ENCODE measurements at regions not wholly inside any gene's neighbourhood (a gene's known extent, or its start where the extent isn't known, plus 50 kb on each side); places are given as distances from the start of the nearest gene placed in this dataset.
"Not testable (repeated sequence)": the region's sequence is repeated elsewhere in the genome, so short reads cannot be mapped to it uniquely, and the experiment has no call there.

- WGBS, result 94% methylated on average over 2 of the region's 2 CpGs
These were observed 146.4 kb upstream of the GALNT2 start for GRCh38 chr1:229920683-229921082.

GRCh38 chr1:229922249-229922648 is 144.8 kb upstream of the GALNT2 start:
- H3K4me3 ChIP-seq (ENCODE audit: low read length in 2 of 2), result no peak overlapping the region
- H3K27ac ChIP-seq (ENCODE audit: low read depth in 1 of 2, low read length in 1 of 2), result no peak overlapping the region
- WGBS, result 99% methylated on average over 7 of the region's 7 CpGs

More at GRCh38 chr1:229920683-229921082, 146.4 kb upstream of the GALNT2 start:
- H3K9me3 ChIP-seq (ENCODE audit: control insufficient read depth in 2 of 2, insufficient read depth in 1 of 2, low read length in 1 of 2), result no peaks in the 10 kb centered on the region
- no peak overlapping the region for H3K27ac ChIP-seq (ENCODE audit: low read depth in 1 of 2, low read length in 1 of 2)
- no peak for DNase-seq (ENCODE audit: low read depth in 6 of 9, low spot score in 9 of 9)
- no peak overlapping the region for H3K4me3 ChIP-seq (ENCODE audit: low read length in 2 of 2)
- no peaks in the 10 kb centered on the region for H3K36me3 ChIP-seq (ENCODE audit: control insufficient read depth in 2 of 2, insufficient read depth in 2 of 2, low read length in 1 of 2)
- peaks cover 2 to 4% of the 10 kb centered on the region in 2 donors for H3K4me1 ChIP-seq (ENCODE audit: control insufficient read depth in 2 of 2, insufficient read depth in 2 of 2, low read length in 2 of 2)
- no peaks in the 10 kb centered on the region for H3K27me3 ChIP-seq (ENCODE audit: control insufficient read depth in 2 of 2, insufficient read depth in 1 of 2, low read length in 1 of 2)

GRCh38 chr1:229924639-229925038 is 142.4 kb upstream of the GALNT2 start:
- H3K27ac ChIP-seq (ENCODE audit: low read depth in 1 of 2, low read length in 1 of 2), result no peak overlapping the region
- peak in 3 of 9 donors; percentile 8 to 41 (median 12) for DNase-seq (ENCODE audit: low read depth in 6 of 9, low spot score in 9 of 9)
- WGBS, result 73% methylated on average over 10 of the region's 10 CpGs
- no peaks in the 10 kb centered on the region for H3K9me3 ChIP-seq (ENCODE audit: control insufficient read depth in 2 of 2, insufficient read depth in 1 of 2, low read length in 1 of 2)
- H3K27me3 ChIP-seq (ENCODE audit: control insufficient read depth in 2 of 2, insufficient read depth in 1 of 2, low read length in 1 of 2), result no peaks in the 10 kb centered on the region
- no peak overlapping the region for H3K4me3 ChIP-seq (ENCODE audit: low read length in 2 of 2)
- H3K36me3 ChIP-seq (ENCODE audit: control insufficient read depth in 2 of 2, insufficient read depth in 2 of 2, low read length in 1 of 2), result no peaks in the 10 kb centered on the region
- peaks cover 2 to 4% of the 10 kb centered on the region in 2 donors for H3K4me1 ChIP-seq (ENCODE audit: control insufficient read depth in 2 of 2, insufficient read depth in 2 of 2, low read length in 2 of 2)

More at GRCh38 chr1:229922249-229922648, 144.8 kb upstream of the GALNT2 start:
- peaks cover 2 to 4% of the 10 kb centered on the region in 2 donors for H3K4me1 ChIP-seq (ENCODE audit: control insufficient read depth in 2 of 2, insufficient read depth in 2 of 2, low read length in 2 of 2)
- H3K27me3 ChIP-seq (ENCODE audit: control insufficient read depth in 2 of 2, insufficient read depth in 1 of 2, low read length in 1 of 2), result no peaks in the 10 kb centered on the region
- no peak for DNase-seq (ENCODE audit: low read depth in 6 of 9, low spot score in 9 of 9)
- no peaks in the 10 kb centered on the region for H3K36me3 ChIP-seq (ENCODE audit: control insufficient read depth in 2 of 2, insufficient read depth in 2 of 2, low read length in 1 of 2)
- H3K9me3 ChIP-seq (ENCODE audit: control insufficient read depth in 2 of 2, insufficient read depth in 1 of 2, low read length in 1 of 2), result no peaks in the 10 kb centered on the region

- 96% methylated on average over 7 of the region's 7 CpGs for WGBS
- H3K4me3 ChIP-seq (ENCODE audit: low read length in 2 of 2), result no peak overlapping the region
- no peak overlapping the region for H3K27ac ChIP-seq (ENCODE audit: low read depth in 1 of 2, low read length in 1 of 2)
- no peaks in the 10 kb centered on the region for H3K36me3 ChIP-seq (ENCODE audit: control insufficient read depth in 2 of 2, insufficient read depth in 2 of 2, low read length in 1 of 2)
- no peaks in the 10 kb centered on the region for H3K9me3 ChIP-seq (ENCODE audit: control insufficient read depth in 2 of 2, insufficient read depth in 1 of 2, low read length in 1 of 2)
- peaks cover 2 to 4% of the 10 kb centered on the region in 2 donors for H3K4me1 ChIP-seq (ENCODE audit: control insufficient read depth in 2 of 2, insufficient read depth in 2 of 2, low read length in 2 of 2)
- no peak for DNase-seq (ENCODE audit: low read depth in 6 of 9, low spot score in 9 of 9)
- no peaks in the 10 kb centered on the region for H3K27me3 ChIP-seq (ENCODE audit: control insufficient read depth in 2 of 2, insufficient read depth in 1 of 2, low read length in 1 of 2)
These were observed 138.3 kb upstream of the GALNT2 start for GRCh38 chr1:229928767-229929166.

- H3K36me3 ChIP-seq (ENCODE audit: control insufficient read depth in 2 of 2, insufficient read depth in 2 of 2, low read length in 1 of 2); H3K27me3 ChIP-seq (ENCODE audit: control insufficient read depth in 2 of 2, insufficient read depth in 1 of 2, low read length in 1 of 2); H3K4me3 ChIP-seq (ENCODE audit: low read length in 2 of 2); H3K4me1 ChIP-seq (ENCODE audit: control insufficient read depth in 2 of 2, insufficient read depth in 2 of 2, low read length in 2 of 2); DNase-seq (ENCODE audit: low read depth in 6 of 9, low spot score in 9 of 9); H3K9me3 ChIP-seq (ENCODE audit: control insufficient read depth in 2 of 2, insufficient read depth in 1 of 2, low read length in 1 of 2); H3K27ac ChIP-seq (ENCODE audit: low read depth in 1 of 2, low read length in 1 of 2): not testable (repeated sequence)
- 98% methylated on average over 21 of the region's 21 CpGs for WGBS
These were observed 135.3 kb upstream of the GALNT2 start for GRCh38 chr1:229931751-229932150.

GRCh38 chr1:229935157-229935556 is 131.9 kb upstream of the GALNT2 start:
- not testable (repeated sequence) for H3K27me3 ChIP-seq (ENCODE audit: control insufficient read depth in 2 of 2, insufficient read depth in 1 of 2, low read length in 1 of 2); H3K9me3 ChIP-seq (ENCODE audit: control insufficient read depth in 2 of 2, insufficient read depth in 1 of 2, low read length in 1 of 2); H3K4me1 ChIP-seq (ENCODE audit: control insufficient read depth in 2 of 2, insufficient read depth in 2 of 2, low read length in 2 of 2); H3K4me3 ChIP-seq (ENCODE audit: low read length in 2 of 2); DNase-seq (ENCODE audit: low read depth in 6 of 9, low spot score in 9 of 9); H3K36me3 ChIP-seq (ENCODE audit: control insufficient read depth in 2 of 2, insufficient read depth in 2 of 2, low read length in 1 of 2); H3K27ac ChIP-seq (ENCODE audit: low read depth in 1 of 2, low read length in 1 of 2)
- WGBS, result 94% methylated on average over 6 of the region's 6 CpGs

GRCh38 chr1:229938551-229938950 is 128.5 kb upstream of the GALNT2 start:
- 90% methylated on average over 4 of the region's 4 CpGs for WGBS
- Histone ChIP-seq H3K4me1 (ENCODE audit: control insufficient read depth in 2 of 2, insufficient read depth in 2 of 2, low read length in 2 of 2) (no peaks in the 10 kb centered on the region), H3K4me3 (ENCODE audit: low read length in 2 of 2) (no peak overlapping the region), H3K36me3 (ENCODE audit: control insufficient read depth in 2 of 2, insufficient read depth in 2 of 2, low read length in 1 of 2) (no peaks in the 10 kb centered on the region), H3K27ac (ENCODE audit: low read depth in 1 of 2, low read length in 1 of 2) (no peak overlapping the region), H3K9me3 (ENCODE audit: control insufficient read depth in 2 of 2, insufficient read depth in 1 of 2, low read length in 1 of 2) (no peaks in the 10 kb centered on the region), H3K27me3 (ENCODE audit: control insufficient read depth in 2 of 2, insufficient read depth in 1 of 2, low read length in 1 of 2) (no peaks in the 10 kb centered on the region)
- no peak for DNase-seq (ENCODE audit: low read depth in 6 of 9, low spot score in 9 of 9)

GRCh38 chr1:229940684-229941083 is 126.4 kb upstream of the GALNT2 start:
- no peaks in the 10 kb centered on the region for H3K4me1 ChIP-seq (ENCODE audit: control insufficient read depth in 2 of 2, insufficient read depth in 2 of 2, low read length in 2 of 2)
- WGBS, result 87% methylated on average over 6 of the region's 6 CpGs
- no peaks in the 10 kb centered on the region for H3K36me3 ChIP-seq (ENCODE audit: control insufficient read depth in 2 of 2, insufficient read depth in 2 of 2, low read length in 1 of 2)
- no peaks in the 10 kb centered on the region for H3K27me3 ChIP-seq (ENCODE audit: control insufficient read depth in 2 of 2, insufficient read depth in 1 of 2, low read length in 1 of 2)
- no peaks in the 10 kb centered on the region for H3K9me3 ChIP-seq (ENCODE audit: control insufficient read depth in 2 of 2, insufficient read depth in 1 of 2, low read length in 1 of 2)
- no peak overlapping the region for H3K27ac ChIP-seq (ENCODE audit: low read depth in 1 of 2, low read length in 1 of 2)
- no peak for DNase-seq (ENCODE audit: low read depth in 6 of 9, low spot score in 9 of 9)
- no peak overlapping the region for H3K4me3 ChIP-seq (ENCODE audit: low read length in 2 of 2)

GRCh38 chr1:229941160-229941559 is 125.9 kb upstream of the GALNT2 start:
- Histone ChIP-seq H3K4me1 (ENCODE audit: control insufficient read depth in 2 of 2, insufficient read depth in 2 of 2, low read length in 2 of 2) (no peaks in the 10 kb centered on the region), H3K9me3 (ENCODE audit: control insufficient read depth in 2 of 2, insufficient read depth in 1 of 2, low read length in 1 of 2) (no peaks in the 10 kb centered on the region), H3K4me3 (ENCODE audit: low read length in 2 of 2) (no peak overlapping the region), H3K27ac (ENCODE audit: low read depth in 1 of 2, low read length in 1 of 2) (no peak overlapping the region), H3K36me3 (ENCODE audit: control insufficient read depth in 2 of 2, insufficient read depth in 2 of 2, low read length in 1 of 2) (no peaks in the 10 kb centered on the region), H3K27me3 (ENCODE audit: control insufficient read depth in 2 of 2, insufficient read depth in 1 of 2, low read length in 1 of 2) (no peaks in the 10 kb centered on the region)
- WGBS, result 93% methylated on average over 8 of the region's 8 CpGs
- no peak for DNase-seq (ENCODE audit: low read depth in 6 of 9, low spot score in 9 of 9)

- Histone ChIP-seq H3K27me3 (ENCODE audit: control insufficient read depth in 2 of 2, insufficient read depth in 1 of 2, low read length in 1 of 2) (no peaks in the 10 kb centered on the region), H3K4me1 (ENCODE audit: control insufficient read depth in 2 of 2, insufficient read depth in 2 of 2, low read length in 2 of 2) (no peaks in the 10 kb centered on the region), H3K36me3 (ENCODE audit: control insufficient read depth in 2 of 2, insufficient read depth in 2 of 2, low read length in 1 of 2) (no peaks in the 10 kb centered on the region), H3K9me3 (ENCODE audit: control insufficient read depth in 2 of 2, insufficient read depth in 1 of 2, low read length in 1 of 2) (no peaks in the 10 kb centered on the region), H3K4me3 (ENCODE audit: low read length in 2 of 2) (no peak overlapping the region), H3K27ac (ENCODE audit: low read depth in 1 of 2, low read length in 1 of 2) (no peak overlapping the region)
- no peak for DNase-seq (ENCODE audit: low read depth in 6 of 9, low spot score in 9 of 9)
- WGBS, result 93% methylated on average over 10 of the region's 10 CpGs
These were observed 125.2 kb upstream of the GALNT2 start for GRCh38 chr1:229941831-229942230.

Data from thymus (tissue), 11 donors.